ENCODE measurements at regions not wholly inside any gene's neighbourhood (a gene's known extent, or its start where the extent isn't known, plus 50 kb on each side); places are given as distances from the start of the nearest gene placed in this dataset.

GRCh38 chr9:80410106-80410505, 838.3 kb downstream of the TLE4 start:
- no peak for DNase-seq (ENCODE audit: low spot score, unreplicated experiment)
- Mint-ChIP-seq H3K27me3 (no peaks in the 10 kb centered on the region), H3K27ac (no peak overlapping the region), H3K4me3 (ENCODE audit: low read depth) (no peak overlapping the region), H3K36me3 (ENCODE audit: insufficient read depth) (no peaks in the 10 kb centered on the region), H3K9me3 (ENCODE audit: low read depth) (peaks cover 21% of the 10 kb centered on the region), H3K4me1 (ENCODE audit: low read depth) (peaks cover 3% of the 10 kb centered on the region)
- no peak for TF ChIP-seq CTCF (IDR thresholded peaks at IDR 0.05; ENCODE audit: unreplicated experiment)

- no peaks in the 10 kb centered on the region for H3K36me3 Mint-ChIP-seq (ENCODE audit: insufficient read depth)
- DNase-seq (ENCODE audit: low spot score, unreplicated experiment) = no peak
- H3K27me3 Mint-ChIP-seq = no peaks in the 10 kb centered on the region
- no peak overlapping the region for H3K27ac Mint-ChIP-seq
- no peak for TF ChIP-seq CTCF (IDR thresholded peaks at IDR 0.05; ENCODE audit: unreplicated experiment)
- peaks cover 6% of the 10 kb centered on the region for H3K4me1 Mint-ChIP-seq (ENCODE audit: low read depth)
- no peak overlapping the region for H3K4me3 Mint-ChIP-seq (ENCODE audit: low read depth)
- peaks cover 21% of the 10 kb centered on the region for H3K9me3 Mint-ChIP-seq (ENCODE audit: low read depth)
Observed at GRCh38 chr9:80407220-80407619, 835.5 kb downstream of the TLE4 start.

- Mint-ChIP-seq H3K4me3 (ENCODE audit: low read depth) (no peak overlapping the region), H3K27ac (no peak overlapping the region), H3K36me3 (ENCODE audit: insufficient read depth) (no peaks in the 10 kb centered on the region), H3K27me3 (no peaks in the 10 kb centered on the region), H3K4me1 (ENCODE audit: low read depth) (peaks cover 10% of the 10 kb centered on the region), H3K9me3 (ENCODE audit: low read depth) (peaks cover 8% of the 10 kb centered on the region)
- DNase-seq (ENCODE audit: low spot score, unreplicated experiment) = no peak
- TF ChIP-seq CTCF (IDR thresholded peaks at IDR 0.05; ENCODE audit: unreplicated experiment) = no peak
Observed at GRCh38 chr9:80401243-80401642, 829.5 kb downstream of the TLE4 start.

- Mint-ChIP-seq H3K27ac (no peak overlapping the region), H3K27me3 (no peaks in the 10 kb centered on the region), H3K4me3 (ENCODE audit: low read depth) (no peak overlapping the region), H3K9me3 (ENCODE audit: low read depth) (peaks cover 6% of the 10 kb centered on the region), H3K36me3 (ENCODE audit: insufficient read depth) (no peaks in the 10 kb centered on the region), H3K4me1 (ENCODE audit: low read depth) (peaks cover 10% of the 10 kb centered on the region)
- no peak for DNase-seq (ENCODE audit: low spot score, unreplicated experiment)
- no peak for TF ChIP-seq CTCF (IDR thresholded peaks at IDR 0.05; ENCODE audit: unreplicated experiment)
Observed at GRCh38 chr9:80400624-80401230, 829.0 kb downstream of the TLE4 start.

- TF ChIP-seq CTCF (IDR thresholded peaks at IDR 0.05; ENCODE audit: unreplicated experiment) = no peak
- peaks cover 6% of the 10 kb centered on the region for H3K9me3 Mint-ChIP-seq (ENCODE audit: low read depth)
- H3K36me3 Mint-ChIP-seq (ENCODE audit: insufficient read depth) = no peaks in the 10 kb centered on the region
- H3K4me3 Mint-ChIP-seq (ENCODE audit: low read depth) = no peak overlapping the region
- no peak for DNase-seq (ENCODE audit: low spot score, unreplicated experiment)
- no peaks in the 10 kb centered on the region for H3K27me3 Mint-ChIP-seq
- no peak overlapping the region for H3K27ac Mint-ChIP-seq
- peaks cover 10% of the 10 kb centered on the region for H3K4me1 Mint-ChIP-seq (ENCODE audit: low read depth)
Observed at GRCh38 chr9:80399606-80400005, 827.8 kb downstream of the TLE4 start.

Data from progenitor cell of endocrine pancreas (in vitro differentiated cells).